HEK293T (cell line): ENCODE measurements at regions not wholly inside any gene's neighbourhood (a gene's known extent, or its start where the extent isn't known, plus 50 kb on each side); places are given as distances from the start of the nearest gene placed in this dataset.

ENCODE experiments used
- CTCF ChIA-PET: fragments of 350-600 bp; formaldehyde crosslinking; extraction: SDS; loops from one replicate; lab custom pipeline; 2021; ENCODE audit warnings: antibody characterized with exemption, inconsistent platforms; lab: Yijun Ruan, JAX
- POLR2A ChIA-PET: fragments of 350-600 bp; formaldehyde crosslinking; extraction: SDS; loops from one replicate; lab custom pipeline; 2020; ENCODE audit warnings: antibody characterized with exemption, inconsistent platforms; lab: Yijun Ruan, JAX
- DNase-seq: peaks from one replicate; pipeline ENCODE4 v3.0.0; 2012; ENCODE audit warnings: mixed read lengths; ENCODE audit errors: extremely low spot score
- ARNT ChIP-seq: fragments of 450-650 bp; IDR thresholded peaks from 2 replicates; pipeline ENCODE4 v1.6.1; 2017; ENCODE audit warnings: mild to moderate bottlenecking
- BHLHE40 ChIP-seq: fragments of 450-650 bp; IDR thresholded peaks from 2 replicates; pipeline ENCODE4 v1.6.1; 2016; ENCODE audit warnings: mild to moderate bottlenecking, moderate library complexity, borderline replicate concordance
- CTBP1 ChIP-seq: fragments of 450-650 bp; IDR thresholded peaks from 2 replicates; pipeline ENCODE4 v1.6.1; 2016; ENCODE audit warnings: borderline replicate concordance
- ELF4 ChIP-seq: fragments of 450-650 bp; IDR thresholded peaks from 2 replicates; pipeline ENCODE4 v1.6.1; 2017; ENCODE audit warnings: antibody characterized with exemption
- FOXA1 ChIP-seq: fragments of 450-650 bp; IDR thresholded peaks from 2 replicates; pipeline ENCODE4 v1.6.1; 2016; ENCODE audit warnings: mild to moderate bottlenecking
- FOXK2 ChIP-seq: fragments of 450-650 bp; IDR thresholded peaks from 2 replicates; pipeline ENCODE4 v1.6.1; 2016; ENCODE audit warnings: mild to moderate bottlenecking
- FOXM1 ChIP-seq: fragments of 450-650 bp; IDR thresholded peaks from 2 replicates; pipeline ENCODE4 v1.6.1; 2017; ENCODE audit warnings: mild to moderate bottlenecking, borderline replicate concordance
- HDGF ChIP-seq: fragments of 450-650 bp; IDR thresholded peaks from 2 replicates; pipeline ENCODE4 v1.6.1; 2017; ENCODE audit warnings: antibody characterized with exemption, borderline replicate concordance
- L3MBTL2 ChIP-seq: fragments of 450-650 bp; conservative IDR thresholded peaks from 2 replicates; pipeline ENCODE4 v1.6.1; 2016; ENCODE audit warnings: mild to moderate bottlenecking
- LEF1 ChIP-seq: fragments of 450-650 bp; IDR thresholded peaks from 2 replicates; pipeline ENCODE4 v1.6.1; 2017; ENCODE audit warnings: mild to moderate bottlenecking, borderline replicate concordance
- NFRKB ChIP-seq: fragments of 450-650 bp; IDR thresholded peaks from 2 replicates; pipeline ENCODE4 v1.6.1; 2016; ENCODE audit warnings: mild to moderate bottlenecking, moderate library complexity
- PKNOX1 ChIP-seq: fragments of 450-650 bp; IDR thresholded peaks from 2 replicates; pipeline ENCODE4 v1.6.1; 2016
- SP1 ChIP-seq: fragments of 450-650 bp; IDR thresholded peaks from 2 replicates; pipeline ENCODE4 v1.6.1; 2017
- SUZ12 ChIP-seq: fragments of 450-650 bp; IDR thresholded peaks from 2 replicates; pipeline ENCODE4 v1.6.1; 2016; ENCODE audit warnings: mild to moderate bottlenecking
- TARDBP ChIP-seq: fragments of 450-650 bp; IDR thresholded peaks from 2 replicates; pipeline ENCODE4 v1.6.1; 2016
- ZNF384 ChIP-seq: fragments of 450-650 bp; IDR thresholded peaks from 2 replicates; pipeline ENCODE4 v1.6.1; 2016

GRCh38 chr13:44758630-44759383, 182.7 kb upstream of the TSC22D1 start:
- POLR2A ChIA-PET, result interaction anchor here (1.0 kb wide), 1 partner anchor 119 kb away, joined by 3 read pairs; no protein-coding TSS in a partner anchor
- DNase-seq, result no peak
- CTCF ChIA-PET, result no interaction called here
- no peak for TF ChIP-seq SP1
- TF ChIP-seq ELF4, result no peak
- TF ChIP-seq NFRKB, result no peak
- peak; percentile 76 for TF ChIP-seq PKNOX1
- no peak for TF ChIP-seq L3MBTL2
- TF ChIP-seq SUZ12, result no peak

DNA sequence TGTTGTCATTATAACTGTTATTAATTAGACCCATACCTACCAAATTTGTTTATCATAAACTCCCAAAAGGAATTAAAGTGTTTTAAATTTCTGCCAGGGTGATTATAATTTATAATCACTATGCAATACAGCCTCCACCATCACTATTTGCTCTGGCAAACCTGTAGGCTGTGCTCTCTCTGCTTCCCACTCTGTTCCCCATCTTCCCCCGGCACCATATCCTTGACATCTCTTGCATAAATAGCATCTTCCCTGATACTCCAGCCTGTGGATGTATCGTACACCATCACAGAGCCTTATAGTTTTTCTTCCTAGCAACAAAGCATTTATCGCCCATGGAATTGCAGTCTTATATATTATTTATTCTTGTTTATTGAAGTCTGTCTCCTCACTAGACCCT, 181.5 kb upstream of the TSC22D1 start:
- CTCF ChIA-PET, result no interaction called here
- TF ChIP-seq TARDBP, result no peak
- no peak for TF ChIP-seq ELF4
- TF ChIP-seq LEF1, result no peak
- no peak for TF ChIP-seq CTBP1
- no peak for TF ChIP-seq L3MBTL2
- TF ChIP-seq FOXK2, result no peak
- no peak for TF ChIP-seq ZNF384
- TF ChIP-seq ARNT, result no peak
- TF ChIP-seq PKNOX1, result no peak
- TF ChIP-seq HDGF, result no peak
- TF ChIP-seq BHLHE40, result no peak
- TF ChIP-seq FOXA1, result no peak
- DNase-seq, result no peak
- POLR2A ChIA-PET, result interaction anchor here (0.6 to 1.0 kb wide), 2 partner anchors 49 to 118 kb away, joined by 3 read pairs; no protein-coding TSS in a partner anchor

GRCh38 chr13:44756276-44756810, 180.2 kb upstream of the TSC22D1 start:
- no peak for TF ChIP-seq SUZ12
- TF ChIP-seq TARDBP, result no peak
- TF ChIP-seq LEF1, result no peak
- TF ChIP-seq ZNF384, result no peak
- CTCF ChIA-PET, result no interaction called here
- POLR2A ChIA-PET, result no interaction called here
- DNase-seq, result no peak

DNA sequence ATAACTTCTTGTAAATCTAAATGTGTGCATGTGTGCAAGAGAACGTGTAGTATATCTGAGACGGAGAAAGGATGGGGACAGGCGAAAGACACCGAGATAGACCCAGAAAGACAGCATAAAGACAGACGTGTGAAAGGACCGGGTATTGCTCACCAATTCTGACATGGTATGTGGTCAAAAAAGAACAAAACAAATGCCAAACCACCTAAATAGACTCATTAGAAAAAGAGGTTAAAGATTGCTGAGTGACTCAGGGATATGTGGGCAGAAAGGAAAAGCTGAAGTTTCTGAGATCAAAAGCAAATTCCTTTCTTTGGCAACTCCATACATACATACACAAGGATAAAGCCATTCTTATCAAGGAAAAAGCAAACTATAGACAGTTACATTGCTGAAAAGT, 179.7 kb upstream of the TSC22D1 start:
- DNase-seq, result no peak
- ChIA-PET CTCF (no interaction called here), POLR2A (no interaction called here)
- TF ChIP-seq BHLHE40 (no peak), TARDBP (no peak), CTBP1 (no peak), FOXK2 (no peak), FOXA1 (no peak), PKNOX1 (no peak)

DNA sequence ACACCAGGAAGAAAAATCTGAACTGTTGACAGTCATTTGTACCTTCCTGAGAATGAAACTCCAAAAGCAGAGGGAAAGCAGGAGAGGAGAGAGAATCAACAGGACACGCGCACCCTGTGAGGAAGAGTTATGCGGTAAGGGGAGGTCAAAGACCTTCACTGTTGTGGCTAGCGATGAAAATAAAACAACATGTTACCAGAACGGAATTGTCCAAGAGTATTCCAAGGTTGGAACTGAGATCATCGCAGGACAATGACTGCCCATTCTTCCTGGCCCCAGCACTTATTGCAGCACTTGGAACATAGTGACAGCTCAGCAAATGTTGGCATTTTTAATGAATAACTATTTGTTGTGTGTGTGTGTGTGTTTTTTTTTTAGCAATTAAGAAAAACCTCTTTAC, 176.0 kb upstream of the TSC22D1 start:
- ChIA-PET CTCF (no interaction called here), POLR2A (no interaction called here)
- no peak for DNase-seq
- TF ChIP-seq LEF1, result no peak
- TF ChIP-seq TARDBP, result no peak
- TF ChIP-seq FOXM1, result no peak
- TF ChIP-seq ZNF384, result no peak
- no peak for TF ChIP-seq HDGF
- TF ChIP-seq SP1, result no peak
- TF ChIP-seq CTBP1, result no peak
- TF ChIP-seq ELF4, result no peak
- no peak for TF ChIP-seq BHLHE40
- TF ChIP-seq FOXA1, result no peak

GRCh38 chr13:44750630-44751029, 174.5 kb upstream of the TSC22D1 start:
- POLR2A ChIA-PET, result no interaction called here
- CTCF ChIA-PET, result no interaction called here
- TF ChIP-seq CTBP1 (no peak), NFRKB (no peak), ARNT (no peak), LEF1 (no peak), TARDBP (no peak), SP1 (no peak), FOXM1 (no peak), HDGF (no peak), ZNF384 (no peak), SUZ12 (no peak), ELF4 (no peak), FOXA1 (no peak), BHLHE40 (no peak), FOXK2 (no peak), L3MBTL2 (no peak), PKNOX1 (no peak)
- no peak for DNase-seq
